Neural cell (in vitro differentiated cells): ENCODE measurements at regions not wholly inside any gene's neighbourhood (a gene's known extent, or its start where the extent isn't known, plus 50 kb on each side); places are given as distances from the start of the nearest gene placed in this dataset.

Experiments used
- H2AFZ ChIP-seq: fragments of 200-600, 300-800 bp; sonication (generic), shearing (Covaris generic); 2 replicates; pipeline ENCODE4 v1.6.0; 2014; ENCODE audit warnings: low read depth, mild to moderate bottlenecking, antibody characterized with exemption, low read length, moderate library complexity
- H3F3A ChIP-seq: fragments of 200-600 bp; shearing (Covaris generic); 2 replicates; pipeline ENCODE4 v1.6.1; 2016; ENCODE audit warnings: mild to moderate bottlenecking, moderate library complexity, mixed read lengths, antibody characterized with exemption, low read length; ENCODE audit not compliant: insufficient read depth, poor library complexity, severe bottlenecking
- H3K27ac ChIP-seq: fragments of 200-600, 300-800 bp; sonication (generic), shearing (Covaris generic); 2 replicates; pipeline ENCODE4 v1.5.1; 2014; ENCODE audit warnings: mild to moderate bottlenecking, low read length, moderate library complexity
- H3K27me3 ChIP-seq: fragments of 300-800, 200-600 bp; sonication (generic), shearing (Covaris generic); 2 replicates; pipeline ENCODE4 v1.6.0; 2014; ENCODE audit warnings: mild to moderate bottlenecking, low read depth, low read length, moderate library complexity; ENCODE audit not compliant: insufficient read depth
- H3K36me3 ChIP-seq: fragments of 300-800, 200-600 bp; sonication (generic), shearing (Covaris generic); 2 replicates; pipeline ENCODE4 v1.5.1; 2014; ENCODE audit warnings: mild to moderate bottlenecking, antibody characterized with exemption, low read length, moderate library complexity; ENCODE audit not compliant: insufficient read depth
- H3K4me2 ChIP-seq: fragments of 300-800, 200-600 bp; sonication (generic), shearing (Covaris generic); 2 replicates; pipeline ENCODE4 v1.6.0; 2014; ENCODE audit warnings: mild to moderate bottlenecking, low read length
- H3K4me3 ChIP-seq: fragments of 300-800, 200-600 bp; sonication (generic), shearing (Covaris generic); 2 replicates; pipeline ENCODE4 v1.5.1; 2014; ENCODE audit warnings: mild to moderate bottlenecking, low read length, moderate library complexity
- H3K79me2 ChIP-seq: fragments of 200-600 bp; shearing (Covaris generic); replicated peaks from 2 replicates; pipeline ENCODE4 v1.6.0; 2014; ENCODE audit warnings: mild to moderate bottlenecking, low read length, moderate library complexity; ENCODE audit not compliant: insufficient read depth
- H3K9ac ChIP-seq: fragments of 300-800, 200-600 bp; sonication (generic), shearing (Covaris generic); 2 replicates; pipeline ENCODE4 v1.6.1; 2016; ENCODE audit warnings: mild to moderate bottlenecking, low read length, mixed read lengths
- H3K9me2 ChIP-seq: fragments of 200-600 bp; shearing (Covaris generic); 2 replicates; pipeline ENCODE4 v1.6.1; 2016; ENCODE audit warnings: mild to moderate bottlenecking, low read length, mixed read lengths; ENCODE audit not compliant: insufficient read depth
- H3K9me3 ChIP-seq: fragments of 200-600, 300-800 bp; sonication (generic), shearing (Covaris generic); 2 replicates; pipeline ENCODE4 v1.6.1; 2016; ENCODE audit warnings: mild to moderate bottlenecking, mixed run types, low read length, moderate library complexity, mixed read lengths
- H4K20me1 ChIP-seq: fragments of 200-600 bp; shearing (Covaris generic); 2 replicates; pipeline ENCODE4 v1.6.1; 2016; ENCODE audit warnings: mild to moderate bottlenecking, mixed run types; ENCODE audit not compliant: insufficient read depth
- CTCF ChIP-seq: fragments of 450-650 bp; IDR thresholded peaks from 2 replicates; pipeline ENCODE4 v1.5.1; 2014; ENCODE audit warnings: antibody characterized with exemption, mild to moderate bottlenecking, moderate library complexity; ENCODE audit not compliant: poor library complexity, severe bottlenecking
- EP300 ChIP-seq: fragments of 450-650 bp; conservative IDR thresholded peaks from 2 replicates; pipeline ENCODE4 v1.6.1; 2014; ENCODE audit warnings: antibody characterized with exemption, mild to moderate bottlenecking, moderate library complexity; ENCODE audit not compliant: poor library complexity, severe bottlenecking
- EZH2 ChIP-seq: fragments of 200-600, 300-800 bp; shearing (Covaris generic), sonication (generic); IDR thresholded peaks from 2 replicates; pipeline ENCODE4 v1.6.1; 2014; ENCODE audit warnings: antibody characterized with exemption, low read length, borderline replicate concordance, mild to moderate bottlenecking; ENCODE audit not compliant: insufficient read depth, poor library complexity, severe bottlenecking
- MXI1 ChIP-seq: fragments of 450-650 bp; conservative IDR thresholded peaks from 2 replicates; pipeline ENCODE4 v1.6.1; 2014; ENCODE audit warnings: antibody characterized with exemption, mild to moderate bottlenecking; ENCODE audit not compliant: poor library complexity, severe bottlenecking
- POLR2AphosphoS5 ChIP-seq: IDR thresholded peaks from 2 replicates; pipeline ENCODE4 v1.6.1; 2012
- RAD21 ChIP-seq: fragments of 450-650 bp; conservative IDR thresholded peaks from 2 replicates; pipeline ENCODE4 v1.6.1; 2014; ENCODE audit warnings: antibody characterized with exemption, mild to moderate bottlenecking, moderate library complexity
- REST ChIP-seq: IDR thresholded peaks from 2 replicates; pipeline ENCODE4 v1.6.1; 2012; ENCODE audit warnings: borderline replicate concordance
- SMC3 ChIP-seq: fragments of 450-650 bp; conservative IDR thresholded peaks from 2 replicates; pipeline ENCODE4 v1.6.1; 2014; ENCODE audit warnings: antibody characterized with exemption, mild to moderate bottlenecking, moderate library complexity; ENCODE audit not compliant: poor library complexity
- TAF1 ChIP-seq: IDR thresholded peaks from 2 replicates; pipeline ENCODE4 v1.6.1; 2012; ENCODE audit warnings: low read depth

DNA sequence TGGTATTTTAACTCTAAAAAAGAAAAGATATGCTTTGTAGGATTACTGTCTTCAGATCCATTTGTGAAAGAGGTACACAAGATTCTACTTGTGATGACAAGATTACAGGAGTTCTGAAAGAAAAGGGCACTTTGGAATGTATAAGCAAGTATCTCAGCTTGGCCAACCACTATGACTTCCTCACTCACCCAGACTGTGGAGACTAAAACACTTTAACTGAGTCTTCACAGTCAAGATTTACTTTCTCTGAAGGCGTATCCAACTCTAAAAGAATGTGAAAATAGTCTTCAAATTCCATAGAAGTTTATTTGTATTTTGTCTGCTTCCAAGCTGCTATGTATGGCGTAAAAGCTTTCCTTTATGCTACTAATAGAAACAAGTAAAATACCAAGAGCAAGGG is 76.1 kb upstream of the SRRM3 start:
- TF ChIP-seq CTCF: no peak
- no peak for TF ChIP-seq EZH2
- no peak for TF ChIP-seq EP300
- TF ChIP-seq MXI1: no peak
- no peak for TF ChIP-seq POLR2AphosphoS5
- TF ChIP-seq SMC3: no peak
- no peak for TF ChIP-seq TAF1
- no peak for TF ChIP-seq RAD21
- TF ChIP-seq REST: no peak
- Histone ChIP-seq H3F3A (no peaks in the 10 kb centered on the region), H3K9ac (no peak overlapping the region), H3K27ac (no peak overlapping the region), H3K27me3 (no peaks in the 10 kb centered on the region), H3K9me2 (no peaks in the 10 kb centered on the region), H3K36me3 (no peaks in the 10 kb centered on the region), H3K4me3 (no peak overlapping the region), H3K4me2 (no peak overlapping the region), H4K20me1 (no peaks in the 10 kb centered on the region), H3K9me3 (no peaks in the 10 kb centered on the region), H2AFZ (no peak overlapping the region), H3K79me2 (no peaks in the 10 kb centered on the region)

DNA sequence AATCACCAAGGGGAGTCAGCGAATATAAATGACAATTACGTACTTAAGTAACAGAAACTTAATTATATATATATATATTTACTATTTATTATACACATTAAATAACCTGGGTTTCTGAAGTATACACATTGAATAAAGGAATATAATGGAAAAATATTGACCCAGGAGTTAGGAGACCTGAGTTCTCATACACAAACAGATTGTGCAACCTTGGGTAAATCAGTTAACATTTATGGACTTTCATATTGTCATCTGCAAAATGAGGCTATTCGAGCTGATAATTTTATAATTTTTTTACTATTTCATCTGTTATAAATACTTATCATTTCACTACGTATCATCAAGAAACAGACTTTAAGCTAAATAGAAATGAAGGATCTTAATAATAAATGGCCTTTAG is 75.1 kb upstream of the SRRM3 start:
- Histone ChIP-seq H3K79me2 (no peaks in the 10 kb centered on the region), H3K4me2 (no peak overlapping the region), H3K9me3 (no peaks in the 10 kb centered on the region), H3K4me3 (no peak overlapping the region), H2AFZ (no peak overlapping the region), H3K9ac (no peak overlapping the region), H3F3A (no peaks in the 10 kb centered on the region), H3K27me3 (no peaks in the 10 kb centered on the region), H4K20me1 (no peaks in the 10 kb centered on the region), H3K9me2 (no peaks in the 10 kb centered on the region), H3K36me3 (no peaks in the 10 kb centered on the region), H3K27ac (no peak overlapping the region)
- TF ChIP-seq MXI1 (no peak), EP300 (no peak), RAD21 (no peak), CTCF (no peak), EZH2 (no peak), TAF1 (no peak), REST (no peak), POLR2AphosphoS5 (no peak), SMC3 (no peak)
